Islet precursor cell (in vitro differentiated cells): ENCODE measurements at regions not wholly inside any gene's neighbourhood (a gene's known extent, or its start where the extent isn't known, plus 50 kb on each side); places are given as distances from the start of the nearest gene placed in this dataset.
"Not testable (repeated sequence)": the region's sequence is repeated elsewhere in the genome, so short reads cannot be mapped to it uniquely, and the experiment has no call there.

Source experiments
- DNase-seq: peaks from one replicate; pipeline ENCODE4 v3.0.0-alpha.2; 2018

- no peak for DNase-seq
Measured at GRCh38 chr12:118537481-118537917, 161.1 kb downstream of the SUDS3 start.

GRCh38 chr12:118541071-118541470 is 164.7 kb downstream of the SUDS3 start:
- DNase-seq: no peak

- no peak for DNase-seq
Measured at GRCh38 chr12:118541934-118542333, 165.6 kb downstream of the SUDS3 start.

GRCh38 chr12:118543651-118544050 is 167.3 kb downstream of the SUDS3 start:
- DNase-seq: peak; percentile 53

- DNase-seq: peak; percentile 85
Measured at GRCh38 chr12:118544569-118544968, 168.2 kb downstream of the SUDS3 start.

- DNase-seq: not testable (repeated sequence)
Measured at GRCh38 chr12:118547606-118548005, 171.3 kb downstream of the SUDS3 start.

- DNase-seq: peak; percentile 22
Measured at GRCh38 chr12:118548887-118549509, 172.6 kb downstream of the SUDS3 start.

GRCh38 chr12:118549510-118549980 is 173.2 kb downstream of the SUDS3 start:
- DNase-seq: peak; percentile 42

GRCh38 chr12:118553856-118554504 is 177.6 kb downstream of the SUDS3 start:
- peak; percentile 37 for DNase-seq

- no peak for DNase-seq
Measured at GRCh38 chr12:118558941-118559340, 182.6 kb downstream of the SUDS3 start.

- DNase-seq: no peak
Measured at GRCh38 chr12:118560733-118561132, 184.4 kb downstream of the SUDS3 start.

- no peak for DNase-seq
Measured at GRCh38 chr12:118571730-118572129, 195.4 kb downstream of the SUDS3 start.

GRCh38 chr12:118574288-118574687 is 197.9 kb downstream of the SUDS3 start:
- no peak for DNase-seq

- DNase-seq: no peak
Measured at GRCh38 chr12:118575730-118576129, 199.4 kb downstream of the SUDS3 start.

- DNase-seq: no peak
Measured at GRCh38 chr12:118581371-118581770, 205.0 kb downstream of the SUDS3 start.

GRCh38 chr12:118582863-118583262 is 206.5 kb downstream of the SUDS3 start:
- DNase-seq: peak; percentile 71

GRCh38 chr12:118586433-118586832 is 210.1 kb downstream of the SUDS3 start:
- DNase-seq: no peak

GRCh38 chr12:118589162-118589561 is 212.8 kb downstream of the SUDS3 start:
- DNase-seq: no peak

- no peak for DNase-seq
Measured at GRCh38 chr12:118590406-118591150, 214.2 kb downstream of the SUDS3 start.

- DNase-seq: no peak
Measured at GRCh38 chr12:118603610-118604361, 227.4 kb downstream of the SUDS3 start.

GRCh38 chr12:118606690-118607089 is 230.3 kb downstream of the SUDS3 start:
- no peak for DNase-seq

- DNase-seq: no peak
Measured at GRCh38 chr12:118607831-118608230, 231.5 kb downstream of the SUDS3 start.

GRCh38 chr12:118608770-118609344 is 232.5 kb downstream of the SUDS3 start:
- no peak for DNase-seq
